H1 (cell line): ENCODE measurements at regions not wholly inside any gene's neighbourhood (a gene's known extent, or its start where the extent isn't known, plus 50 kb on each side); places are given as distances from the start of the nearest gene placed in this dataset.

Source experiments
- CTCF ChIA-PET: fragments of 300-600 bp; sonication (Branson Sonifier 250); formaldehyde crosslinking; loops from one replicate; lab custom pipeline; 2021; ENCODE audit not compliant: partially characterized antibody; lab: Charles Lee
- POLR2A ChIA-PET: fragments of 300-600 bp; sonication (Branson Sonifier 250); formaldehyde crosslinking; loops from one replicate; lab custom pipeline; 2021; ENCODE audit warnings: inconsistent platforms; ENCODE audit not compliant: partially characterized antibody; lab: Charles Lee
- DNase-seq, 2 experiments: peaks; one replicate each; pipeline versions ENCODE4 v3.0.0 to v3.0.0-alpha.2; 2010 to 2022; ENCODE audit warnings: low spot score in 2 of 2, low read depth in 1 of 2, mixed read lengths in 1 of 2
- FAIRE-seq: peaks from 2 replicates; lab custom pipeline; 2011; peaks lifted over from hg19 to GRCh38; lab: Jason Lieb, UNC
- H2AFZ ChIP-seq: 2 replicates; pipeline ENCODE4 v1.8.1; 2012; ENCODE audit warnings: low read length, inconsistent platforms
- H2AK5ac ChIP-seq: 2 replicates; pipeline ENCODE4 v1.6.1; 2013; ENCODE audit warnings: low read depth, low read length
- H2BK120ac ChIP-seq: replicated peaks from 2 replicates; pipeline ENCODE3; 2013; ENCODE audit warnings: low read depth, low read length, inconsistent platforms
- H2BK12ac ChIP-seq: 2 replicates; pipeline ENCODE4 v1.6.1; 2013; ENCODE audit warnings: low read depth, low read length
- H2BK15ac ChIP-seq: 2 replicates; pipeline ENCODE4 v1.6.1; 2013; ENCODE audit warnings: low read length
- H2BK20ac ChIP-seq: 2 replicates; pipeline ENCODE4 v1.6.1; 2013; ENCODE audit warnings: low read length
- H2BK5ac ChIP-seq: 2 replicates; pipeline ENCODE4 v1.6.1; 2013; ENCODE audit warnings: low read depth, low read length
- H3K14ac ChIP-seq: 2 replicates; pipeline ENCODE4 v1.6.1; 2013; ENCODE audit warnings: inconsistent platforms; ENCODE audit not compliant: insufficient read length
- H3K18ac ChIP-seq: 2 replicates; pipeline ENCODE4 v1.6.1; 2013; ENCODE audit warnings: low read length; ENCODE audit errors: extremely low read depth
- H3K23ac ChIP-seq: 2 replicates; pipeline ENCODE4 v1.6.1; 2013; ENCODE audit warnings: inconsistent platforms; ENCODE audit not compliant: insufficient read length
- H3K23me2 ChIP-seq: 2 replicates; pipeline ENCODE4 v1.6.1; 2013; ENCODE audit warnings: low read depth, low read length
- H3K27ac ChIP-seq: 2 replicates; pipeline ENCODE4 v1.6.1; 2011; ENCODE audit warnings: low read depth, low read length, inconsistent platforms
- H3K27me3 ChIP-seq, 4 experiments: replicated peaks in 1 of 4; 1 replicate in 1 of 4; 2 replicates in 3 of 4; pipeline versions ENCODE4 v1.6.1 to v1.8.1; 2011 to 2013; ENCODE audit warnings: low read length in 3 of 4, mild to moderate bottlenecking in 3 of 4, inconsistent platforms in 2 of 4, mixed read lengths in 2 of 4, moderate library complexity in 1 of 4; ENCODE audit not compliant: control insufficient read depth in 3 of 4, insufficient read depth in 3 of 4; ENCODE audit errors: extremely low read depth in 1 of 4
- H3K36me3 ChIP-seq, 4 experiments: 2 replicates each; pipeline versions ENCODE4 v1.6.1 to v1.8.1; 2011 to 2013; ENCODE audit warnings: mild to moderate bottlenecking in 4 of 4, low read length in 3 of 4, moderate library complexity in 2 of 4, control low read depth in 1 of 4, inconsistent platforms in 1 of 4; ENCODE audit not compliant: insufficient read depth in 4 of 4, control insufficient read depth in 2 of 4
- H3K4ac ChIP-seq: replicated peaks from 2 replicates; pipeline ENCODE3; 2013; ENCODE audit warnings: low read length, low read depth, mixed read lengths, inconsistent platforms; ENCODE audit not compliant: insufficient read length
- H3K4me1 ChIP-seq, 4 experiments: replicated peaks in 1 of 4; 1 replicate in 1 of 4; 2 replicates in 3 of 4; pipeline versions ENCODE4 v1.6.1 to v1.8.1; 2011 to 2013; ENCODE audit warnings: low read length in 3 of 4, inconsistent platforms in 2 of 4, mixed read lengths in 1 of 4; ENCODE audit not compliant: insufficient read depth in 4 of 4, control insufficient read depth in 3 of 4
- H3K4me2 ChIP-seq, 2 experiments: 2 replicates each; pipeline versions ENCODE4 v1.6.1 to v1.8.1; 2011 to 2013; ENCODE audit warnings: low read depth in 2 of 2, low read length in 2 of 2, control low read depth in 1 of 2, inconsistent platforms in 1 of 2, mild to moderate bottlenecking in 1 of 2; ENCODE audit not compliant: insufficient read depth in 1 of 2
- H3K4me3 ChIP-seq, 4 experiments: fragments of 200-600, 300-600 bp in 1 of 4; sonication (generic), shearing (Covaris generic), sonication (Bioruptor Twin) in 1 of 4; 2 replicates each; pipeline versions ENCODE4 v1.5.1 to v1.8.1; 2011 to 2016; ENCODE audit warnings: low read length in 4 of 4, low read depth in 3 of 4, control low read depth in 2 of 4, inconsistent platforms in 2 of 4, mild to moderate bottlenecking in 2 of 4, mixed read lengths in 1 of 4, moderate library complexity in 1 of 4; ENCODE audit not compliant: insufficient read depth in 2 of 4; ENCODE audit errors: extremely low read depth in 1 of 4
- H3K56ac ChIP-seq: replicated peaks from 2 replicates; pipeline ENCODE3; 2013; ENCODE audit warnings: low read depth, mild to moderate bottlenecking, mixed read lengths, low read length, inconsistent platforms; ENCODE audit not compliant: insufficient read length
- H3K79me1 ChIP-seq: 2 replicates; pipeline ENCODE4 v1.6.1; 2013; ENCODE audit warnings: low read depth, low read length, control low read depth
- H3K79me2 ChIP-seq, 2 experiments: 2 replicates each; pipeline versions ENCODE4 v1.6.1 to v1.8.1; 2012 to 2013; ENCODE audit warnings: low read length in 2 of 2, mild to moderate bottlenecking in 2 of 2, inconsistent platforms in 1 of 2; ENCODE audit not compliant: insufficient read depth in 2 of 2, control insufficient read depth in 1 of 2
- H3K9ac ChIP-seq, 4 experiments: replicated peaks in 1 of 4; 1 replicate in 1 of 4; 2 replicates in 3 of 4; pipeline versions ENCODE4 v1.6.1 to v1.8.1; 2011 to 2013; ENCODE audit warnings: low read depth in 3 of 4, low read length in 3 of 4, control low read depth in 2 of 4, mild to moderate bottlenecking in 2 of 4, moderate library complexity in 2 of 4, inconsistent platforms in 1 of 4; ENCODE audit errors: extremely low read depth in 1 of 4
- H3K9me3 ChIP-seq, 2 experiments: 2 replicates each; pipeline versions ENCODE4 v1.6.1 to v1.8.1; 2012 to 2013; ENCODE audit warnings: mild to moderate bottlenecking in 2 of 2, moderate library complexity in 2 of 2, control low read depth in 1 of 2, inconsistent platforms in 1 of 2, low read depth in 1 of 2, low read length in 1 of 2, mixed read lengths in 1 of 2; ENCODE audit not compliant: insufficient read depth in 2 of 2
- H4K20me1 ChIP-seq, 2 experiments: replicated peaks in 1 of 2; 2 replicates each; pipeline versions ENCODE3 to v1.8.1; 2011 to 2013; ENCODE audit warnings: inconsistent platforms in 2 of 2, low read length in 2 of 2, mild to moderate bottlenecking in 1 of 2; ENCODE audit not compliant: insufficient read depth in 2 of 2, control insufficient read depth in 1 of 2
- H4K5ac ChIP-seq: 2 replicates; pipeline ENCODE4 v1.6.1; 2013; ENCODE audit warnings: low read length, low read depth, mixed read lengths, inconsistent platforms; ENCODE audit not compliant: insufficient read length
- H4K8ac ChIP-seq: 2 replicates; pipeline ENCODE4 v1.8.0; 2013; ENCODE audit warnings: mild to moderate bottlenecking, moderate library complexity, low read length, inconsistent platforms; ENCODE audit not compliant: insufficient read depth; ENCODE audit errors: extremely low read depth
- H4K91ac ChIP-seq: replicated peaks from 2 replicates; pipeline ENCODE3; 2013; ENCODE audit warnings: low read length, mixed read lengths, inconsistent platforms; ENCODE audit not compliant: insufficient read length
- BCL11A ChIP-seq, 2 experiments: IDR thresholded peaks; one replicate each; pipeline ENCODE4 v1.6.1; 2011; ENCODE audit warnings: low read depth in 2 of 2, low read length in 2 of 2, mild to moderate bottlenecking in 2 of 2
- EZH2 ChIP-seq: fragments of 200-600 bp; sonication (generic); IDR thresholded peaks from 2 replicates; pipeline ENCODE4 v1.7.1; 2012; ENCODE audit warnings: low read depth, mild to moderate bottlenecking, moderate library complexity, low read length, inconsistent platforms; ENCODE audit not compliant: severe bottlenecking
- MAFK ChIP-seq: IDR thresholded peaks from 2 replicates; pipeline ENCODE4 v1.6.1; 2012; ENCODE audit warnings: low read depth, mild to moderate bottlenecking, improper control_type of control experiment, low read length
- WGBS, 2 experiments: shearing (Covaris generic) in 1 of 2; methylation state at CpG; one replicate each; pipeline versions ENCODE4 v1.1.6 to v1.1.7; 2013 to 2015; ENCODE audit warnings: low lambda C conversion rate in 2 of 2, mixed read lengths in 2 of 2, inconsistent platforms in 1 of 2, low coverage in 1 of 2, missing lambda C conversion rate in 1 of 2; ENCODE audit not compliant: insufficient replicate concordance in 2 of 2, insufficient coverage in 1 of 2, insufficient read length in 1 of 2; ENCODE audit errors: extremely low coverage in 1 of 2, missing lambda C conversion rate in 1 of 2; 5-methylcytosine and 5-hydroxymethylcytosine counted together

DNA sequence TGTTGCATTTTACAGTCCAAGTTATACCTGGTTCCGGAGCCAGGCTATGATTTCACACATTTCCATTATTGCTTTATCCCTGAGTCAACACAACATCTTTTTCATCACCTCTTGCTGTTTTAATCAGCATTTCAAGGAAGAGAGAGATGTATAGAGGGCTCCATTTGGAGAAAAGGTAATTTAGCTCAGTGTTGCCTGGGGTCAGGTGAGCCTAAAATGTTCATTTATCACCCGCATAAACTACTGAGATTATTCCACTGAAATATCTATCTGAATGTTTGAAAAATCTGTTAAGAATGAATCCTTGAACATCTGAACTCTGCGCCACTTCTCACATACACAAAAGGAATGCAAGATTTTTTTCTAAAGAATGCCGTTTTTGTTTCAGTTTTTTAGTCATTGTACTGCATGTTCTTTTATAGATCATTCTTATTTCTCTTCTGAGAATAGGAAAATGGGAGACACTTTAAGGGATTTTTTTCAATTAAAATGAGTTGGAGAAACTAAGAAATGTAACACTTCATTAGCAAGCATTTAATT lies 51.5 kb upstream of the AGTR1 start:
- Histone ChIP-seq H3K4ac (no peak overlapping the region), H3K27me3 (no peaks in the 10 kb centered on the region), H2BK20ac (no peak overlapping the region), H3K9ac (no peak overlapping the region), H3K9me3 (no peaks in the 10 kb centered on the region), H2AFZ (no peak overlapping the region), H3K18ac (no peak overlapping the region), H3K23ac (no peak overlapping the region), H4K5ac (no peak overlapping the region), H4K91ac (no peak overlapping the region), H3K79me2 (no peaks in the 10 kb centered on the region), H2AK5ac (no peak overlapping the region), H3K4me1 (peaks cover 0 to 4% (median 0%) of the 10 kb centered on the region in 4 experiments; a peak in 1 of 7 replicates), H4K8ac (no peak overlapping the region), H4K20me1 (no peaks in the 10 kb centered on the region), H3K27ac (no peak overlapping the region), H2BK5ac (no peak overlapping the region), H3K4me3 (no peak overlapping the region), H3K4me2 (no peak overlapping the region), H3K79me1 (no peaks in the 10 kb centered on the region), H2BK120ac (no peak overlapping the region), H3K36me3 (no peaks in the 10 kb centered on the region; a peak in 1 of 8 replicates), H3K14ac (no peak overlapping the region), H2BK12ac (no peak overlapping the region), H2BK15ac (no peak overlapping the region), H3K56ac (no peak overlapping the region), H3K23me2 (no peaks in the 10 kb centered on the region)
- DNase-seq, result no peak
- ChIA-PET POLR2A (no interaction called here), CTCF (interaction anchor here (1.1 to 3.6 kb wide), 2 partner anchors 11 to 14 kb away, joined by 3 to 12 read pairs; no protein-coding TSS in a partner anchor)
- 88% methylated on average over 4 of the region's 4 CpGs; no CpG with 5 or more reads in 1 of the 2 experiments for WGBS, 2 experiments
- FAIRE-seq, result no peak
- TF ChIP-seq BCL11A (IDR thresholded peaks at IDR 0.05; ENCODE audit: low read depth in 2 of 2, low read length in 2 of 2) (no peak), MAFK (no peak), EZH2 (no peak)
